Loucy (cell line): ENCODE measurements at regions not wholly inside any gene's neighbourhood (a gene's known extent, or its start where the extent isn't known, plus 50 kb on each side); places are given as distances from the start of the nearest gene placed in this dataset.

Experiments
- CTCF ChIP-seq: fragments of 200-600 bp; sonication (generic); conservative IDR thresholded peaks from 2 replicates; pipeline ENCODE4 v1.5.1; 2014; ENCODE audit warnings: mild to moderate bottlenecking, antibody characterized with exemption, low read length
- EZH2phosphoT487 ChIP-seq: fragments of 200-600 bp; IDR thresholded peaks from 2 replicates; pipeline ENCODE4 v1.6.1; 2018; ENCODE audit warnings: antibody characterized with exemption, mild to moderate bottlenecking, moderate library complexity, borderline replicate concordance

DNA sequence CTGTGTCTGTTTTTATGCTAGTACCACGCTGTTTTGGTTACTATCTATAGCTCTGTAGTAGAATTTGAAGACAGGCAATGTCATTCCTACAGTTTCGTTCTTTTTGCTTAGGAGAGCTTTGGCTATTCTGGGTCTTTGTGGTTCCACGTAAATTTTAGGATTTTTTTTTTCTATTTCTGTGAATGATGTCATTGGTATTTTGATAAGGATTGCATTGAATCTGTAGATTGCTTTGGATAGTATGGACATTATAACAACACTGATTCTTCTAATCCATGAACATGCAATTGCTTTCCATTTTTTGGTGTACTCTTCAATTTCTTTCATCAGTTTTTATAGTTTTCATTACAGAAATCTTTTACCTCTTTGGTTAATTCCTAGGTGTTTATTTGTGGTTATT, 345.2 kb downstream of the TMEM121 start:
- TF ChIP-seq CTCF: no peak
- no peak for TF ChIP-seq EZH2phosphoT487
